Ishikawa (cell line): ENCODE measurements at regions not wholly inside any gene's neighbourhood (a gene's known extent, or its start where the extent isn't known, plus 50 kb on each side); places are given as distances from the start of the nearest gene placed in this dataset.

Source experiments
- CEBPB ChIP-seq: IDR thresholded peaks from 2 replicates; pipeline ENCODE4 v1.6.1; 2012
- CREB1 ChIP-seq: IDR thresholded peaks from 2 replicates; pipeline ENCODE4 v1.6.1; 2012; ENCODE audit warnings: low read depth
- EGR1 ChIP-seq: IDR thresholded peaks from 2 replicates; pipeline ENCODE4 v1.6.1; 2012
- EP300 ChIP-seq: IDR thresholded peaks from 2 replicates; pipeline ENCODE4 v1.6.1; 2012; ENCODE audit warnings: borderline replicate concordance
- FOXM1 ChIP-seq: IDR thresholded peaks from 2 replicates; pipeline ENCODE4 v1.6.1; 2012; ENCODE audit warnings: low read depth, borderline replicate concordance
- NFIC ChIP-seq: IDR thresholded peaks from 2 replicates; pipeline ENCODE4 v1.6.1; 2012
- RAD21 ChIP-seq: IDR thresholded peaks from 2 replicates; pipeline ENCODE4 v1.6.1; 2012; ENCODE audit warnings: low read depth
- TAF1 ChIP-seq: IDR thresholded peaks from 2 replicates; pipeline ENCODE4 v1.6.1; 2012; ENCODE audit warnings: low read depth, mild to moderate bottlenecking
- TCF12 ChIP-seq: IDR thresholded peaks from 2 replicates; pipeline ENCODE4 v1.6.1; 2012; ENCODE audit warnings: low read depth
- TEAD4 ChIP-seq: IDR thresholded peaks from 2 replicates; pipeline ENCODE4 v1.6.1; 2012
- YY1 ChIP-seq: IDR thresholded peaks from 2 replicates; pipeline ENCODE4 v1.6.1; 2012; ENCODE audit warnings: low read depth
- ZBTB7A ChIP-seq: IDR thresholded peaks from 2 replicates; pipeline ENCODE4 v1.6.1; 2012; ENCODE audit warnings: low read depth
- TF ChIP-seq, protein P1 (sequence below): IDR thresholded peaks from 2 replicates; pipeline ENCODE4 v1.6.1; 2012; ENCODE audit warnings: low read depth, mild to moderate bottlenecking
- TF ChIP-seq, protein P2 (sequence below): IDR thresholded peaks from 2 replicates; pipeline ENCODE4 v1.6.1; 2012
- TF ChIP-seq, protein P3 (sequence below): IDR thresholded peaks from 2 replicates; pipeline ENCODE4 v1.6.1; 2012

DNA sequence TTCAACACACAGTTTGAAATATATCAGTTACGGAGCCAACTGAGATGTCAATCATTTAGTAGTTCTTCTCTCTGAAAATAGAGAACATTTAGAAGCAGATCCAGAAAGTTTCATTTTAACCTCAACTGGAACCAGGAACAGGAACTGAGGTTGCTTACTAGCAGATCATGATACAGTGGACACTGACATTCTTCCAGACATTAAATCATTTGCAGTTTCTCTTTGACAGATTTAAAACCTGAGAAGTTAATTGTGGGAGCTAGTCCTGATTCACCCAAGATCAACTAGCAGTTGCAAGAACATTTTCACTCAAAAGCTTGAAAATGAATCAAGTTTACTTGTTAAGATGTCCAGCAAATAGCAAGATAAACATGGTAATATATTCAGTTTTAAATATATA lies 135.4 kb downstream of the SLC17A6 start:
- TF ChIP-seq EGR1 (no peak), EP300 (no peak), TCF12 (no peak), CEBPB (no peak), ZBTB7A (no peak), NFIC (no peak), TAF1 (no peak), CREB1 (no peak), YY1 (no peak), RAD21 (no peak), FOXM1 (no peak), TEAD4 (no peak)
- TF ChIP-seq, protein P1, sequence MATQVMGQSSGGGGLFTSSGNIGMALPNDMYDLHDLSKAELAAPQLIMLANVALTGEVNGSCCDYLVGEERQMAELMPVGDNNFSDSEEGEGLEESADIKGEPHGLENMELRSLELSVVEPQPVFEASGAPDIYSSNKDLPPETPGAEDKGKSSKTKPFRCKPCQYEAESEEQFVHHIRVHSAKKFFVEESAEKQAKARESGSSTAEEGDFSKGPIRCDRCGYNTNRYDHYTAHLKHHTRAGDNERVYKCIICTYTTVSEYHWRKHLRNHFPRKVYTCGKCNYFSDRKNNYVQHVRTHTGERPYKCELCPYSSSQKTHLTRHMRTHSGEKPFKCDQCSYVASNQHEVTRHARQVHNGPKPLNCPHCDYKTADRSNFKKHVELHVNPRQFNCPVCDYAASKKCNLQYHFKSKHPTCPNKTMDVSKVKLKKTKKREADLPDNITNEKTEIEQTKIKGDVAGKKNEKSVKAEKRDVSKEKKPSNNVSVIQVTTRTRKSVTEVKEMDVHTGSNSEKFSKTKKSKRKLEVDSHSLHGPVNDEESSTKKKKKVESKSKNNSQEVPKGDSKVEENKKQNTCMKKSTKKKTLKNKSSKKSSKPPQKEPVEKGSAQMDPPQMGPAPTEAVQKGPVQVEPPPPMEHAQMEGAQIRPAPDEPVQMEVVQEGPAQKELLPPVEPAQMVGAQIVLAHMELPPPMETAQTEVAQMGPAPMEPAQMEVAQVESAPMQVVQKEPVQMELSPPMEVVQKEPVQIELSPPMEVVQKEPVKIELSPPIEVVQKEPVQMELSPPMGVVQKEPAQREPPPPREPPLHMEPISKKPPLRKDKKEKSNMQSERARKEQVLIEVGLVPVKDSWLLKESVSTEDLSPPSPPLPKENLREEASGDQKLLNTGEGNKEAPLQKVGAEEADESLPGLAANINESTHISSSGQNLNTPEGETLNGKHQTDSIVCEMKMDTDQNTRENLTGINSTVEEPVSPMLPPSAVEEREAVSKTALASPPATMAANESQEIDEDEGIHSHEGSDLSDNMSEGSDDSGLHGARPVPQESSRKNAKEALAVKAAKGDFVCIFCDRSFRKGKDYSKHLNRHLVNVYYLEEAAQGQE = no peak
- TF ChIP-seq, protein P2, sequence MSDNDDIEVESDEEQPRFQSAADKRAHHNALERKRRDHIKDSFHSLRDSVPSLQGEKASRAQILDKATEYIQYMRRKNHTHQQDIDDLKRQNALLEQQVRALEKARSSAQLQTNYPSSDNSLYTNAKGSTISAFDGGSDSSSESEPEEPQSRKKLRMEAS = no peak
- TF ChIP-seq, protein P3, sequence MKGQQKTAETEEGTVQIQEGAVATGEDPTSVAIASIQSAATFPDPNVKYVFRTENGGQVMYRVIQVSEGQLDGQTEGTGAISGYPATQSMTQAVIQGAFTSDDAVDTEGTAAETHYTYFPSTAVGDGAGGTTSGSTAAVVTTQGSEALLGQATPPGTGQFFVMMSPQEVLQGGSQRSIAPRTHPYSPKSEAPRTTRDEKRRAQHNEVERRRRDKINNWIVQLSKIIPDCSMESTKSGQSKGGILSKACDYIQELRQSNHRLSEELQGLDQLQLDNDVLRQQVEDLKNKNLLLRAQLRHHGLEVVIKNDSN = no peak

DNA sequence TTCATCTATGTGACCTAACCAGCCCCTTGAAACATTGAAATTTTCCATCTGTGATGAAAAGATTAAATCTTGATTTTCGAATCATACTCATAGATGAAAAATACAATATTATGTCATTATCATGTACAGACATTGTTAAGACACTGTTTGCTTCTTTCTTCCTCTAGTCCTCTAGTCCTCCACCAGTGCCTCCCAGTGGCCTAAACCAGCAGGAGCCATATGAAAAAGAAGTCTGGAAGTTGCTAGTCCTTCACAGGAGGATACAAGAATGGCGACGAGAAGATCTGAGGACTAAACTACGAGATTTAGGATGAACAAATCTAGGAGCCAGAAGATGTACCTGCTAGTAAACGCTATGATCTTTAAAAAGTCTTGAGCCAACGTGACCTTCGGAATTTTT lies 134.1 kb downstream of the SLC17A6 start:
- TF ChIP-seq TCF12 (no peak), YY1 (no peak), ZBTB7A (no peak), TEAD4 (no peak), FOXM1 (no peak), NFIC (no peak), EP300 (no peak), RAD21 (no peak), EGR1 (no peak)
- TF ChIP-seq, protein P2 = no peak
- TF ChIP-seq, protein P3 = no peak

DNA sequence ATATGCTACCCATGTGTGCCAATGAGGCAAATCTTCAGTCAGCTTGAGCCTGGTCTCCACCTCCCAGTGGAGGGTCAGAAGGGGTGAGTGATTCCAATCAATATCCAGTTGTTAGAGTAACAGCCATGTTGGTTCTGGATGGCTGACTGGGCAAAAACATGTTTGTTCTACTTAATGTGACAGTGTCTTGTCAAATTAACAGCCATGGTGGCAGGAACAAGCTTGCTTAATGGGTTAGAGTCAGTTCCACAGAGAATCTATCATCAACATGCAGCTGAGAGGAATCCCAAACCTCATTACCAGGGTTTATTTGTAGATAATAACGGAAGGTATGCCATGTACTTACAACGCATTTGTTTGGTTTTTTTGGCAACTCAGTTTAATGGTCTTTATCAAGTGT lies 133.2 kb downstream of the SLC17A6 start:
- no peak for TF ChIP-seq CEBPB
- TF ChIP-seq EGR1 = no peak
- TF ChIP-seq ZBTB7A = no peak
- TF ChIP-seq EP300 = no peak
- TF ChIP-seq, protein P2 = no peak
- no peak for TF ChIP-seq FOXM1
- TF ChIP-seq, protein P3 = no peak
- no peak for TF ChIP-seq NFIC
- no peak for TF ChIP-seq CREB1
- no peak for TF ChIP-seq TEAD4
- TF ChIP-seq, protein P1 = no peak
- TF ChIP-seq TAF1 = no peak
- no peak for TF ChIP-seq TCF12
- TF ChIP-seq RAD21 = no peak
- no peak for TF ChIP-seq YY1

DNA sequence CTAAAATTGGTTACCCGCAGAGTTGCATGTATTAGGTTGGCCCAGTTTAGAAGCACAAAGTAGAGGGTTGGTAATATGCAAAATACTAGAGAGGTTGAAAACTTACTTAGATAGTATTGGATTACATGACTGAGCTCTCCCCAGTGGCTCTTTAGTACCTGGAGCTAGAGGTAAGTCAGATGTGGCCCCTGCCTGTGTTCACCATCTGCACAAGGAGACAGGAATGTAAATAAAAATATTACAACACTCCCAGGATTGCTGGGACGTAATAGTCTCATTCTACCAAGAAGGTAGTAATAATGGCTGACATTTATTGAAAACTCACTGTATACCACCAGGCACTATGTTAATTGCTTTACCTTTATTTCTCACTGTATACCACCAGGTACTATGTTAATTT lies 129.6 kb downstream of the SLC17A6 start:
- TF ChIP-seq NFIC (no peak), TAF1 (no peak), TEAD4 (no peak), TCF12 (no peak), FOXM1 (no peak), YY1 (no peak), EGR1 (no peak), EP300 (no peak), ZBTB7A (no peak), RAD21 (no peak), CEBPB (no peak)
- TF ChIP-seq, protein P3 = no peak
- TF ChIP-seq, protein P2 = no peak
- TF ChIP-seq, protein P1 = no peak
